K562 (cell line): ENCODE measurements at regions not wholly inside any gene's neighbourhood (a gene's known extent, or its start where the extent isn't known, plus 50 kb on each side); places are given as distances from the start of the nearest gene placed in this dataset.

ENCODE experiments used
- ATAC-seq: fragments of 200-7000 bp; cut with Tn5 transposase; 3 replicates; pipeline ENCODE4 v1.9.1; 2020; ENCODE audit warnings: moderate library complexity
- BruUV-seq: library from RNA; stranded (reverse); fragments of 400-500 nt; replicated peaks from 2 replicates; lab custom pipeline; 2021; lab: Mats Ljungman, UMichigan
- CTCF ChIA-PET: fragments of 300-600 bp; formaldehyde crosslinking; extraction: SDS; loops from one replicate; lab custom pipeline; 2021; ENCODE audit warnings: low intra/inter-chr PET ratio; lab: Yijun Ruan, JAX
- POLR2A ChIA-PET: fragments of 300-600, 350-650 bp; sonication (Branson Sonifier 250); formaldehyde crosslinking; extraction: SDS; loops from one replicate; lab custom pipeline; 2021; ENCODE audit warnings: antibody characterized with exemption, inconsistent platforms; lab: Yijun Ruan, JAX
- DNase-seq, 4 experiments: peaks; one replicate each; pipeline versions ENCODE4 v3.0.0 to v3.0.0-alpha.2; 2011 to 2018; ENCODE audit warnings: low spot score in 3 of 4, mixed read lengths in 3 of 4; ENCODE audit errors: extremely low read depth in 1 of 4
- FAIRE-seq: peaks from 2 replicates; lab custom pipeline; 2011; peaks lifted over from hg19 to GRCh38; lab: Jason Lieb, UNC
- H2AFZ ChIP-seq: 2 replicates; pipeline ENCODE4 v1.6.0; 2011; ENCODE audit warnings: low read depth, low read length, control low read depth, inconsistent platforms
- H3K27ac ChIP-seq: fragments of 200-600 bp; 3 replicates; pipeline ENCODE4 v1.8.0; 2011; ENCODE audit warnings: low read depth, mild to moderate bottlenecking, control low read depth, inconsistent platforms, low read length, moderate library complexity, mixed read lengths; ENCODE audit errors: extremely low read depth
- H3K27me3 ChIP-seq, 2 experiments: fragments of 300-600 bp in 1 of 2; 2 replicates in 1 of 2; 3 replicates in 1 of 2; pipeline versions ENCODE4 v1.6.0 to v1.8.0; 2011; ENCODE audit warnings: inconsistent platforms in 2 of 2, low read length in 2 of 2, mild to moderate bottlenecking in 1 of 2, mixed read lengths in 1 of 2, moderate library complexity in 1 of 2; ENCODE audit not compliant: control insufficient read depth in 2 of 2, insufficient read depth in 2 of 2
- H3K36me3 ChIP-seq: fragments of 300-600 bp; 3 replicates; pipeline ENCODE4 v1.8.0; 2011; ENCODE audit warnings: mild to moderate bottlenecking, low read length, inconsistent platforms; ENCODE audit not compliant: control insufficient read depth, insufficient read depth
- H3K4me1 ChIP-seq, 2 experiments: fragments of 200-600 bp in 1 of 2; replicated peaks in 1 of 2; 2 replicates in 1 of 2; 3 replicates in 1 of 2; pipeline versions ENCODE4 v1.5.1 to v1.8.0; 2011; ENCODE audit warnings: inconsistent platforms in 2 of 2, low read length in 2 of 2, mild to moderate bottlenecking in 1 of 2, mixed read lengths in 1 of 2, moderate library complexity in 1 of 2; ENCODE audit not compliant: control insufficient read depth in 2 of 2, insufficient read depth in 2 of 2
- H3K4me2 ChIP-seq: 2 replicates; pipeline ENCODE4 v1.6.1; 2011; ENCODE audit warnings: low read length, control low read depth, inconsistent platforms, mixed read lengths; ENCODE audit not compliant: insufficient read depth
- H3K4me3 ChIP-seq: fragments of 200-600 bp; sonication (generic), shearing (Covaris generic); 2 replicates; pipeline ENCODE4 v1.5.1; 2016; ENCODE audit warnings: control low read depth, inconsistent platforms
- H3K79me2 ChIP-seq: fragments of 200-600 bp; 3 replicates; pipeline ENCODE4 v1.8.0; 2011; ENCODE audit warnings: low read length, inconsistent platforms; ENCODE audit not compliant: control insufficient read depth, insufficient read depth
- H3K9ac ChIP-seq, 2 experiments: 2 replicates each; pipeline versions ENCODE4 v1.6.0 to v1.6.1; 2011; ENCODE audit warnings: low read depth in 2 of 2, low read length in 2 of 2, control low read depth in 1 of 2, inconsistent platforms in 1 of 2, mild to moderate bottlenecking in 1 of 2, mixed read lengths in 1 of 2; ENCODE audit not compliant: insufficient read depth in 1 of 2
- H3K9me1 ChIP-seq: one replicate; pipeline ENCODE4 v1.6.0; 2011; ENCODE audit warnings: inconsistent platforms, mild to moderate bottlenecking, low read length, moderate library complexity; ENCODE audit not compliant: control insufficient read depth, insufficient read depth
- H3K9me3 ChIP-seq: replicated peaks from 2 replicates; pipeline ENCODE4 v1.5.1; 2011; ENCODE audit warnings: low read depth, low read length, inconsistent platforms; ENCODE audit not compliant: control insufficient read depth, insufficient read depth
- H4K20me1 ChIP-seq: replicated peaks from 2 replicates; pipeline ENCODE4 v1.6.1; 2011; ENCODE audit warnings: low read length, inconsistent platforms, mixed read lengths; ENCODE audit not compliant: control insufficient read depth, insufficient read depth
- ELK1 ChIP-seq: sonication (generic); formaldehyde crosslinking; IDR thresholded peaks from 2 replicates; pipeline ENCODE4 v1.8.1; 2022; ENCODE audit warnings: missing genetic modification reagents
- HSF4 ChIP-seq: fragments of 250-450 bp; sonication (Bioruptor Pico); IDR thresholded peaks from 2 replicates; pipeline ENCODE4 v2.1.2; 2022; ENCODE audit warnings: mild to moderate bottlenecking, moderate library complexity, borderline replicate concordance
- JUN ChIP-seq, 2 experiments: sonication (generic) in 1 of 2; formaldehyde crosslinking in 1 of 2; IDR thresholded peaks; 2 replicates each; pipeline versions ENCODE4 v1.6.1 to v1.8.0; 2012 to 2022; ENCODE audit warnings: borderline replicate concordance in 2 of 2, mild to moderate bottlenecking in 2 of 2, improper control_type of control experiment in 1 of 2, low read depth in 1 of 2, low read length in 1 of 2, missing genetic modification reagents in 1 of 2
- KLF10 ChIP-seq: fragments of 250-450 bp; sonication (Bioruptor Pico); IDR thresholded peaks from 2 replicates; pipeline ENCODE4 v1.6.1; 2021; ENCODE audit warnings: matching md5 sums
- MYC ChIP-seq, 2 experiments: fragments of 250-450 bp in 1 of 2; sonication (Bioruptor Pico) in 1 of 2; IDR thresholded peaks; 2 replicates each; pipeline versions ENCODE4 v1.5.1 to v1.6.1; 2012 to 2021; ENCODE audit warnings: low read depth in 2 of 2, borderline replicate concordance in 1 of 2, improper control_type of control experiment in 1 of 2, low read length in 1 of 2, mild to moderate bottlenecking in 1 of 2, moderate library complexity in 1 of 2
- PCBP1 ChIP-seq: fragments of 200-400 bp; formaldehyde crosslinking; IDR thresholded peaks from 2 replicates; pipeline ENCODE4 v1.6.1; 2018; ENCODE audit warnings: mild to moderate bottlenecking, low read depth, low read length; ENCODE audit not compliant: poor library complexity, severe bottlenecking
- TAF7 ChIP-seq: fragments of 450-650 bp; IDR thresholded peaks from 2 replicates; pipeline ENCODE4 v1.6.1; 2016; ENCODE audit warnings: missing genetic modification characterization, missing compliant biosample characterization
- ZMIZ1 ChIP-seq, 2 experiments: fragments of 150-350 bp in 1 of 2; IDR thresholded peaks; 2 replicates each; pipeline ENCODE4 v1.6.1; 2012 to 2016; ENCODE audit warnings: low read depth in 2 of 2, low read length in 2 of 2, mild to moderate bottlenecking in 1 of 2, moderate library complexity in 1 of 2
- ZNF277 ChIP-seq: fragments of 250-450 bp; sonication (Bioruptor Pico); IDR thresholded peaks from 2 replicates; pipeline ENCODE4 v1.8.0; 2022; ENCODE audit warnings: inconsistent platforms, mild to moderate bottlenecking, moderate library complexity, borderline replicate concordance
- WGBS: fragments of 100-300 bp; shearing (Covaris generic); methylation state at CpG from one replicate; pipeline ENCODE4 v1.1.6; 2016; ENCODE audit warnings: low coverage, mixed read lengths; ENCODE audit not compliant: insufficient coverage; ENCODE audit errors: missing lambda C conversion rate; 5-methylcytosine and 5-hydroxymethylcytosine counted together
- in situ Hi-C: fragments of 300-500 bp; cut with MboI; formaldehyde crosslinking; loops from 4 replicates; pipeline ENCODE4 v1.15.0; 2018; ENCODE audit warnings: inconsistent platforms, mixed read lengths
- intact Hi-C: fragments of 100-400 bp; cut with micrococcal nuclease; formaldehyde crosslinking; loops from 2 replicates; pipeline ENCODE4 v1.14.2; 2022

- Histone ChIP-seq H3K9ac (no peak overlapping the region), H3K36me3 (no peaks in the 10 kb centered on the region), H2AFZ (no peak overlapping the region), H3K4me1 (no peaks in the 10 kb centered on the region), H4K20me1 (no peaks in the 10 kb centered on the region), H3K4me3 (no peak overlapping the region), H3K79me2 (no peaks in the 10 kb centered on the region), H3K9me1 (no peaks in the 10 kb centered on the region), H3K27ac (no peak overlapping the region), H3K4me2 (no peak overlapping the region), H3K27me3 (no peaks in the 10 kb centered on the region), H3K9me3 (no peaks in the 10 kb centered on the region; the same call in 1 of the 2 replicates)
- ATAC-seq (no peak), DNase-seq (no peak), FAIRE-seq (no peak)
- CTCF ChIA-PET, result no interaction called here
- POLR2A ChIA-PET, result interaction anchor here (0.6 kb wide), 1 partner anchor 20 kb away, joined by 5 read pairs; no protein-coding TSS in a partner anchor
- TF ChIP-seq ELK1 (no peak), KLF10 (CRISPR knock-in tag) (no peak), ZNF277 (CRISPR knock-in tag) (no peak), JUN (IDR thresholded peaks at IDR 0.05; ENCODE audit: borderline replicate concordance, low read depth, low read length) (no peak), JUN (CRISPR knock-in tag; IDR thresholded peaks at IDR 0.05; ENCODE audit: borderline replicate concordance) (no peak), PCBP1 (no peak), HSF4 (CRISPR knock-in tag) (no peak), TAF7 (no peak), ZMIZ1 (IDR thresholded peaks at IDR 0.05; ENCODE audit: low read depth in 2 of 2, low read length in 2 of 2) (no peak), MYC (IDR thresholded peaks at IDR 0.05; ENCODE audit: low read depth, low read length) (no peak), MYC (CRISPR knock-in tag; IDR thresholded peaks at IDR 0.05; ENCODE audit: borderline replicate concordance, low read depth) (no peak)
- intact Hi-C loops (no loop called here), in situ Hi-C loops (loop anchor here (25.0 kb wide), 1 partner anchor 840 kb away; no protein-coding TSS in a partner anchor)
- 7% methylated on average over 2 of the region's 2 CpGs for WGBS
- no TSS peak for BruUV-seq
These were observed 204.5 kb upstream of the PHYHIPL start for GRCh38 chr10:58971796-58972491.
